HG02943 (cell line): ENCODE measurements at regions not wholly inside any gene's neighbourhood (a gene's known extent, or its start where the extent isn't known, plus 50 kb on each side); places are given as distances from the start of the nearest gene placed in this dataset.
"Not testable (repeated sequence)": the region's sequence is repeated elsewhere in the genome, so short reads cannot be mapped to it uniquely, and the experiment has no call there.

ENCODE experiments used
- ATAC-seq: cut with Tn5 transposase; IDR thresholded peaks from one replicate; pipeline ENCODE4 v1.9.1; 2021; ENCODE audit warnings: mild to moderate bottlenecking, low read depth, moderate library complexity; ENCODE audit not compliant: unreplicated experiment

- ATAC-seq = not testable (repeated sequence)
Observed at GRCh38 chr11:96588793-96589192, 199.0 kb downstream of the JRKL start.

GRCh38 chr11:96595011-96595410, 205.2 kb downstream of the JRKL start:
- ATAC-seq = no peak

DNA sequence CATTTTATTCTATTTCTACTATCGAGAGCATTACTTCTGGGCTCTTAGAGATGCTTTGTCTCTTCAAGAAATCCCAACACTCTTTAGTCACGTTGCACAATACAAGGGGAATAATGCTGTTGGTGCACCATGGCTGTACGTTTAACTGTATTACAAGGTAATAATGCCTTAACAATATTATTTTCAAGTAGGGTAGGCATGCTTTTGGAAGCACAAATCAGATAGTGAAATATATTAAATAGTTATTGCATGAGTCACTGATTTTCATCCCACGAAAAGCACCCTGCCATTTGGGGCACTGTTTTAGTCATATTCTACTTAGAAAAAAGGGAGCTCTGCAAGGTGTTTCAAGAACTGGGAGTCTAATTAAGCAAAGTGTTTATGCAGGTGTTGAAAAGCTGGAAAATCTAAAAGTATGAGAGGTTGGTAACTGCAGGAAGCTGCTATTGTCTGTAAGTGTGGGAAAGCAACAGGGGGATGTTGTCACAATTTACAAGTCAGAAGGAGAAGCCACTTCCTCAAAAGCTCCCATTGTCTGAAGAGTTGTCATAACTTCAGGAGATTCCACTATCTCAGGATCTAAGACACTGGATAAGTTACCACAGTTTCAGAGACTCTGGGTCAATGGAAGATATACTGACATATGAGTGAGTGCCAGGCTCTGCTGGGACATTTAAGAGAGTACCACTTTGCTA, 218.2 kb downstream of the JRKL start:
- no peak for ATAC-seq

DNA sequence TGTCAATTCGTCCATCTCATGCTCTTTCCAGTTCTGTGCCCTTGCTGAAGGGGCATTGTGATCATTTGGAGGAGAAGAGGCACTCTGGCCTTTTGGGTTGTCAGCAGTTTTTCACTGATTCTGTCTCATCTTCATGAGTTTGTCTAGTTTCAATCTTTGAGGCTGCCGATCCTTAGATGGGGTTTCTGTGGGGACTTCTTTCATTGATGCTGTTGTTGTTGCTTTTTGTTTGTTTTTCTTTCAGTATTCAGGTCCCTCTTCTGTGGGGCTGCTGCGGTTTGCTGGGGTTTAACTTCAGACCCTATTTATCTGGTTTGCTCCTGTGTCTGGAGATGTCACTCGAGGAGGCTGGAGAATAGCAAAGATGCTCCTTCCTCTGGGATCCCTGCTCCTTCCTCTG, 224.3 kb downstream of the JRKL start:
- ATAC-seq = no peak

GRCh38 chr11:96614846-96615245, 225.0 kb downstream of the JRKL start:
- no peak for ATAC-seq

- ATAC-seq = no peak
Observed at GRCh38 chr11:96620464-96621044, 230.7 kb downstream of the JRKL start.

- no peak for ATAC-seq
Observed at GRCh38 chr11:96621161-96621560, 231.3 kb downstream of the JRKL start.

DNA sequence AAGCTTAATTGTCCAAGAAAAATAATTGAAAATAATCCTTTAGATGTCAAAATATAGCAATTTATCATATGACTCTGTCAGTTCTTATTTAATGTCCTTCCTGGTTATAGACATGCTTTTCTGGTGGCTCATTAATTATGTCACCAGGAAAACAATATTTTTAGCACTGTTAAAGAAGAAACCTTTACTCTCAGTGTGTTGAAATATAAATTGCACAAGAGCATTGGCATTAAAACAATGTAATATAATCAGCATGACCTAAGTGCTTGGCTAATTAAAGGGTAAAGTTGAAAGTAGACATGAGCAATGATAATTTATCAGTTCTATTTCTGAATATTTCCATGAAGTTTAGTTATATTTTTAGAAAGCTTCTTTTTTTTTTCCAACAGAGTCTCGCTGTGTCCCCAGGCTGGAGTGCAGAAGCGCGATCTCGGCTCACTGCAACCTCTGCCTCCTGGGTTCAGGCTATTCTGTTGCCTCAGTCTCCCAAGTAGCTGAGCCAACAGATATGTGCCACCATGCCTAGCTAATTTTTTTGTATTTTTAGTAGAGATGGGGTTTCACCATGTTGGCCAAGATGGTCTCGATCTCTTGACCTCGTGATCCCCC, 232.3 kb downstream of the JRKL start:
- no peak for ATAC-seq

DNA sequence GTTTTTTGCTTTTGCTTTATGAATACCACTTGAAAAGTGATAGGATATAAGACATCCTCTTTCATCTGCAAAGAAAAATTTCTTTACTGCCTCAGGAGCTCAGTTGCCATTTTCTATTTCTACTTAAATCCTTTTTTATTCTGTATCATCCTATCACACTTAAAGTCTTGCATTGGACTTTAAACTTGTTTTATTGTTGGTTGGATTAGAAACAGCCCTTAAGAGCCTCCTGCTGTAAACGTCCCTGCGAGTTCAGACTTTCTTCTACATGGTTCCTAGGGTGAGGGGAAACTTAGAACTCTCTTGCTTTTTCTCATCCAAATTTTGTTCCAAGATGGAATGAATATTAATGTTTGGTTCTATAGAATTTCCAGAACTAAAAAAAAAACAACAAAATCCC, 234.3 kb downstream of the JRKL start:
- no peak for ATAC-seq

DNA sequence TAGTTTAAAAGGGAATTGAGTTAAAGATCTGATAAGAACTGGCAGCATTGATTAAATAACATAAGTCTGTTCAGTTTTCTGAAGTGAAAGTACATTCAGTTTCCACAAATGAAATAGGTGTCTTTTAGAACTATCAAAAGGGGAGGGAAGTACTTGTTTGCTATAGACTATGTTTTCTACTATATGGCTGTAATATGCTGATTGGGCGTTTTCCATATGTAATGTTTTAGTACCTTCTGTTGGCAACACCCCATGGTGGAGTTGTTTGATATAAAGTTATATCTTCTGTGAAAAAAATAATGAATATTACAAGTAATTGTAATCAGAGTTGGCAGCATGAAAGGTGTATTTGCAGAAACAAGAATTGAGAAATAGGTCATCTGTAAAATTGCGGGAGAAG, 237.6 kb downstream of the JRKL start:
- ATAC-seq = no peak

GRCh38 chr11:96635655-96636054, 245.8 kb downstream of the JRKL start:
- ATAC-seq = no peak

DNA sequence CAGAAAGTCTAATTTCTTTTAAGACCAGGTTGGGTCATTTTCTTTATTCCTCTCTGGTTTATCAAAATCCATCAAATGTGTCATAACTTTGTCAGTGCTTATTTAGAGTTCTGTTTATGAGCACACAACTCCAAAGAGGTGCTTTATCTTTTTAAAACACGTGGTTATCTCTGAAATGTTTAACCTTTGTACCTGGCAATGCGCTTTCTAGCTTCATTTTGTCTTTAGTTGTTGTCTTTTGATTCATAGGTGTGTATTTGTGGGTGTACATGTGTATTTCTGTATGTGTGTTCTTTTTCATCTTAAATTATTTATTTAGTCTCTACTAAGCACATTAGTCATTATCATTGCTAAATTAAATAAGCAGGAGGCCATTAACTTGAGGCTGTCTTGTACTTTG, 251.4 kb downstream of the JRKL start:
- no peak for ATAC-seq

- ATAC-seq = no peak
Observed at GRCh38 chr11:96642583-96642982, 252.8 kb downstream of the JRKL start.

DNA sequence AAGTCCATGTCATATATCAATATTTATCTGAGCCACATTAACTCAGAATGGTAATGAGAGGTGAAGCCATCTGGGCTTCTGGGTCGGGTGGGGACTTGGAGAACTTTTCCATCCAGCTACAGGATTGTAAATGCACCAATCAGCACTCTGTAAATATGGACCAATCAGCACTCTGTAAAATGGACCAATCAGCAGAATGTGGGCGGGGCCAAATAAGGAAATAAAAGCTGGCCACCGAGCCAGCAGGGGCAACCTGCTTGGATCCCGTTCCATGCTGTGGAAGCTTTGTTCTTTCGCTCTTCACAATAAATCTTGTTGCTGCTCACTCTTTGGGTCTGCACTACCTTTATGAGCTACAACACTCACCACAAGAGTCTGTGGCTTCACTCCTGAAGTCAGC, 253.4 kb downstream of the JRKL start:
- no peak for ATAC-seq

DNA sequence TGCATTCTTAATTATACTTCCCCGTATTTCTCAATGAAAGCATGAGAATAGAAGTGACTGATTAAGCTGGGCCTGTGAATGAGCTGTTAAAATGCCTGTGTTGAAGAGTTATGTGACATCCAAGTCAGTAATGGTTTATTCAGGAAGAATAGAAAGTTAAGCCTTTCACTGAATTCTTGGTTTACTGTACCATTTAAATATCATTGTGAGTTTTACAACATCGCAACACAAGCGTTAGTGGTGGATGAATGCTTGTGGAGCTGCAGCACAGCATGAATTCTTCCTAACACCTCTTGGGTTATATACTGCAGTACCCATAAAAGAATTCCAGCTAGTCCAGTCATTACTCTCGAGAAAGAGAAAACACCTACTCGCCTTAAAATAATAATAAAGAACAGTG, 257.8 kb downstream of the JRKL start:
- no peak for ATAC-seq

- ATAC-seq = no peak
Observed at GRCh38 chr11:96648991-96649390, 259.2 kb downstream of the JRKL start.

DNA sequence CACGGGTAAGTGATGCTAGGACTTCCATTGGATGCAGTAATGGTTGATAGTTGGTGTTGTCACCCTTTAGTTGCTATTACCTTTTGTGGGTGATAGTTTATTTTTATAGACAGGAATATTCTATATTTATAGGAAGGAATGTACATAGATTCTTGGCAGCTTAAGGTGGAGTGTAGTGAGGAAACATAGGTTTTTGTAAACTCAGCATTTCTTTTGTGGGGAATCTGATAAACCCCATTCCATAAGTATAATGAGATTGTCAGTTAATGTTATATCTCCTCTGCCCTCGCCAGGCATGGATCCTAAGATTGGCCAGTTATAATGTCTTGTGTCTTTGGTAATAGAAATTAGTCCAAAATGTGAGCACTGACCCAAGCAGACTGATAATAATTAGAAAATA, 262.7 kb downstream of the JRKL start:
- no peak for ATAC-seq

DNA sequence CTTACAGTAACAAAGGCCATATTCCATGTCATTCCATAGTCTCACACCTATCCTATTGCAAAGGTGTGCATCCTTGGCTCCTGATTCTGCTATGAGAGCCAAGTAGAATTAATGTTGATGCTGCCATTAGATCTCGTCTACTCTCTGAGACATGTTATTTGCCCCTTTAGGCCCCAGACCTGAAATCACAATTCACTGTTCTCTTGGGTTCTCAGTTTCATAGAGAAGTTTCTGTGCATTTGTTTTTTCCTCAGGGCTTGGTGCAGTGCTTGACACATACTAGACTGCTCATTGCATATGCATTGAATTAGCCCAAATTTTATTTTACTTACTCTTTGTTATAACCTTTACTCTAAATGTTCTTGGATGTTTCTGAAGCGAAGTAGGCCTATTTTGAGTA, 265.7 kb downstream of the JRKL start:
- ATAC-seq = no peak

DNA sequence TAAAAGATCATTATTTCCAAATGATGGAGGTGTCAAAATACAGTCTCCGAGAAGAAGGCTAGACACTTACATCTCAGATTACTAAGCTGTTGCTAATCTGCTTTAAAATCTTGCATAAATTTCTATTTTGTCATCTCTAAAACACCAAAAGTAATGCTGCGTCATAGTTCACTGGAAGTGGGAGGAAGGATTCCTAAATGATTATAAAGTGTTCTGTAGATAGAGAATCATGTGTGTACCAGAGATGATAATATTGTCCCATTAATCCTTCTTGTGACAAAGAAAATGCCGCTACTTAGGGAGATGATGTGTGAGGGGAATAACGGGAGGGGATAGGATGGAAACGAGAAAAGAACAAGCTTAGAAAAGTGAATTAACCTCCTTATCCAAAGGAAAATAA, 268.6 kb downstream of the JRKL start:
- ATAC-seq = no peak

DNA sequence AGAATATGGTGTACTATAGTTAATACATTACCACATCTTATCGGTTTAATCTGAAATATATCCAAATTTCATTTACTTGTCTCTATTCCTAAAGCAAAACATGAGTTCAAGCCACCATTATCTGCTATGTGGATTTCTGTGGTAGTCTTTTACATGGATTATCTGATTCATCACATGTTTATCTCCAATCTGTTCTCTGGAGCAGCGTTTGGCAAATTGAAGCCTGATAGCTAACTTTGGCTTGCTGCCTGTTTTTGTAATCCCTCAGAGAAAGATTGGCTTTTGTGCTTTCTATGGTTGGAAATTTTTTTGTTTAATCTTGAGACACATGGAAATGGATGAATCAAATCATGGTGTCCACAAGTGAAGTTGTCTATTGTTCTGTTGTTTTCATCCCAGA, 274.3 kb downstream of the JRKL start:
- ATAC-seq = no peak

GRCh38 chr11:96680211-96681018, 290.6 kb downstream of the JRKL start:
- no peak for ATAC-seq
